Ishikawa (cell line): ENCODE measurements at regions not wholly inside any gene's neighbourhood (a gene's known extent, or its start where the extent isn't known, plus 50 kb on each side); places are given as distances from the start of the nearest gene placed in this dataset.

ENCODE experiments used
- EP300 ChIP-seq: IDR thresholded peaks from 2 replicates; pipeline ENCODE4 v1.6.1; 2012; ENCODE audit warnings: borderline replicate concordance
- REST ChIP-seq: IDR thresholded peaks from 2 replicates; pipeline ENCODE4 v1.6.1; 2012; ENCODE audit warnings: low read depth, mild to moderate bottlenecking
- TAF1 ChIP-seq: IDR thresholded peaks from 2 replicates; pipeline ENCODE4 v1.6.1; 2012; ENCODE audit warnings: low read depth, mild to moderate bottlenecking
- TCF12 ChIP-seq: IDR thresholded peaks from 2 replicates; pipeline ENCODE4 v1.6.1; 2012; ENCODE audit warnings: low read depth
- YY1 ChIP-seq: IDR thresholded peaks from 2 replicates; pipeline ENCODE4 v1.6.1; 2012; ENCODE audit warnings: low read depth
- TF ChIP-seq, protein P1 (sequence below): IDR thresholded peaks from 2 replicates; pipeline ENCODE4 v1.6.1; 2012

DNA sequence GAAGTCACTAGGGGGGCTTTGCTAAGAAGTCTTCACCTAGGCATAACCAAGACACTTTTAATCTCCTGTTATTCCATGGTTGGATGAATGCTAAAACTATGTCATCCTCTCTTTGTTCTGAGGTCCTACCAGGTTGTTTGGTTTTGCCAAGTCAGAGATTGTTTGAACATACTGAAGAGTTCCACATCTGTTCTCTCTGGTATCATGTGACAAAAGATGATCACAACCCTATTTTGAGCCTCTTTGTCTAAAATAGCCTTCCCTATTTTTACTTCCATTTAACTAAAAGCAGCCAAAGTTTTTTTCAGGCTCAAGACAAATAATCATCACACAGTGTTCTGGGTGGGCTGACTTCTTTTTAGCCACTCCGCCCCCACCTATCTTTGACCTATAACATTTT is 218.4 kb upstream of the LMCD1 start:
- TF ChIP-seq TCF12: no peak
- TF ChIP-seq, protein P1, sequence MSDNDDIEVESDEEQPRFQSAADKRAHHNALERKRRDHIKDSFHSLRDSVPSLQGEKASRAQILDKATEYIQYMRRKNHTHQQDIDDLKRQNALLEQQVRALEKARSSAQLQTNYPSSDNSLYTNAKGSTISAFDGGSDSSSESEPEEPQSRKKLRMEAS: no peak
- TF ChIP-seq YY1: no peak
- TF ChIP-seq REST: no peak
- TF ChIP-seq EP300: no peak
- TF ChIP-seq TAF1: no peak
